GM18502 (cell line): ENCODE measurements at regions not wholly inside any gene's neighbourhood (a gene's known extent, or its start where the extent isn't known, plus 50 kb on each side); places are given as distances from the start of the nearest gene placed in this dataset.

Experiments used
- ATAC-seq: cut with Tn5 transposase; IDR thresholded peaks from one replicate; pipeline ENCODE4 v1.9.1; 2021; ENCODE audit warnings: mild to moderate bottlenecking; ENCODE audit not compliant: unreplicated experiment, poor library complexity

DNA sequence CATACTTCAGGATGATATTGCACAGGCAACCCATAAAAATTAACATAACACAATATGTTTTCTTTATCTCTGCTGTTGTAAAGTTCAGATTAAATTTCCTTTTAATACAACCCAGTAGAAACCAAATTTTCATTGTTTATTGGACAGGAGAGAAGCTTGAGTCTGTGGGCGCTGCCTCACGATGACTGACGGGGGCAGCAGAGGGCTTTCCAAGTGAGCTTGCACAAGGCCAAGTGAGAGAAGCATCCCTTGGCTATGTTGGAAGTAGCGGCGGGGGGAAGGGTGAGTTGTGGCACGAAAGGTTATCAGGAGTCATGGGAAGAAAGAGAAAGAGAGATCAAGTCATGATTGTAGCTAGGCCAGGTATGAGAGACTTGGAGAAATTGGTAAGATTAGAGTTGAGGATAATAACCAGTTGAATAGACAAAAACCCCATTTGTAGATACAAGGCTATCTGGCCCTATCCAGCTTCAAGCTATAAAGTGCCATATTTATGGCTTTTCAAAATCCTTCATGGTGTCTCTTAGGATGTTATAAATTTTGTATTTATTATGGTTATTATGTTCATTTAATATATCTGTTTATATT lies 413.7 kb upstream of the FAM98A start:
- peak; percentile 92 for ATAC-seq

DNA sequence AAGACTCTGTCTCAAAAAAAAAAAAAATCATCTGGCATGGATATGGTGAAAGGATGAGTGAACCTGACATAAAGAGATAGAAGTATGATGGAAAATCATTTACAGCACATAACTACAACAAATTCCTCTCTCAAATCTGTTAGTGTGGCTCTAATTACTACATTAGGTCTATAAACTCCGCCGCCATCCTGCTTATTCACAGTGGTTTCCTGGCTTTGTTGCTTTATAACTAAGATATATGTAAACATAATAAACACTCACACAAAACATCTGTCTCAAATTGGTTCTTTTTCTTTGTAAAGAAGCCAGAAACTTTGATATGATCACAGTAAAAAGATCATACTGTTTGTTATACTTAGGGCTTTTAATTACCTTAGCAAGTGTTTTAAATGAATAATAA lies 412.6 kb upstream of the FAM98A start:
- no peak for ATAC-seq

GRCh38 chr2:34005901-34006300 lies 406.8 kb upstream of the FAM98A start:
- no peak for ATAC-seq

DNA sequence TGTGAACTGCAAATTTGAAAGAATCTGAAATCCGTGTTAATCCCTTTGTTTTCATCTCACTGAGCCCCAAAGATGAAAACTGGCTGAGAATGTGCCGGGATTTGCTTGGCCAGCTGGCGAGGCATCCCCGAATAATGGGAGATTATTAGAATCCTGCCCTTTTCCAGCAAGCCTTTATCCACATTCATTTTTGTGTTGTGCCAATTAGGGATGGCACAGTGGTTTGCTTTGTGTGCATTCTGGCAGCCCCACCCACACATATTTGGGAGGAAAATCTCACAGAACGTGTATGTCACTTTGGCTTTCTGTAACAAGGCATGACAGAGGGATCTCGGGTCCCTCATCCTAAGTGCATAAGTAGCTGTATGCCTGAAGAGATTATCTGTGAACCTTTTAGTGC lies 405.8 kb upstream of the FAM98A start:
- no peak for ATAC-seq

- ATAC-seq, result no peak
Observed at GRCh38 chr2:34003795-34004194, 404.7 kb upstream of the FAM98A start.

GRCh38 chr2:34001557-34001956 lies 402.5 kb upstream of the FAM98A start:
- ATAC-seq, result no peak

GRCh38 chr2:33984131-33984530 lies 385.0 kb upstream of the FAM98A start:
- ATAC-seq, result no peak

DNA sequence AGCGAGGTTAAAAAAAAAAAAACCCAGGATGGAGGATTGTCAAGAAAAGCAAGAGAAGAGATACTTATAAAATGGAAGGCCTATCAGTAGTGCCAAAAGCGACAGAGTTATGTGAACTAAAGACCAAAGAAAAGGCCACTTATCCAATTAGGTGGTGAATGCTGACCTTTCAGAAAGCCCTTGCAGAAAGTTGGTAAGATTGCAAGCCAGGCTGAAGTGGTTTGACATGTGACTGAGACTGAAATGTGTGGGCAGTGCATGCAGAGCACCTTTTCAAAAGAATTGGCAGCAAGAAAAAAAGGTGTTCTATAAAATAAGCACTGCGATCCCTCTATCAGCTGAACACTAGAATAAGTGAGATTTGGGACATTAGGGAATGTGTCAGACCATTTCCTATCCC lies 379.4 kb upstream of the FAM98A start:
- no peak for ATAC-seq

- ATAC-seq, result no peak
Observed at GRCh38 chr2:33975498-33975897, 376.4 kb upstream of the FAM98A start.

DNA sequence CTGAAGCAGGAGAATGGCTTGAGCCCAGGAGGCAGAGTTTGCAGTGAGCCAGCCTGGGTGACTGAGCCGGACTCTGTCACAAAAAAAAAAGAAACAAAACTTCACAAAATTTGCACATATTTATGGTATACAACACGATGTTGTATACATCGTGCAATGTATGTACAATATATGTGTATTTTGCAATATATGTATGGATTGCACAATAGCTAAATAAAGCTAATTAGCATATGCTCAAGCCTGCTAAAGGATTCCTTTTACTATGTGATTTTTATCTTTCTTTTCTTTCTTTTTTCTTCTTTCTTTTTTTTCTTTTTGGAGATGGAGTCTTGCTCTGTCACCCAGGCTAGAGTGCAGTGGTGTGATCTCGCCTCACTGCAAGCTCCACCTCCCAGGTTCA lies 368.0 kb upstream of the FAM98A start:
- ATAC-seq, result no peak

DNA sequence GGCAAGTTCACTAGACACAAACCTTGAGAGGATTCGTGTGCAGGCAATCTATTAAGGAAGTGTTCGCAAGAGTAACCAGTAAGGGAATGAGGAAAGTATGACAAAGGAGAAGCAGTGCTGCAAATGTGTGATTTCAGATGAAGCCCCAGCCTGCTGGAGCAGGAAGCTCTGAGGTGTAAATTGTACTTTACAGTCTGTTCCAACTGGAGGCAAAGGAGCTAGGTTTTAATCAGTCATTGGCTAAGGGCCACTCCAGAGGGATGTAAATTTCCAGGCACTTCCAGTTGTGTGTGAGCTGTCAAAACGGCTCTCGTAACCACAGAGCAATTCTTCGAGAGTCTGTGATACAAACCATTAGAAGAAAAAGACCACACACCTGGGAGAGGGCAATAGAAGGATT lies 359.5 kb upstream of the FAM98A start:
- no peak for ATAC-seq

DNA sequence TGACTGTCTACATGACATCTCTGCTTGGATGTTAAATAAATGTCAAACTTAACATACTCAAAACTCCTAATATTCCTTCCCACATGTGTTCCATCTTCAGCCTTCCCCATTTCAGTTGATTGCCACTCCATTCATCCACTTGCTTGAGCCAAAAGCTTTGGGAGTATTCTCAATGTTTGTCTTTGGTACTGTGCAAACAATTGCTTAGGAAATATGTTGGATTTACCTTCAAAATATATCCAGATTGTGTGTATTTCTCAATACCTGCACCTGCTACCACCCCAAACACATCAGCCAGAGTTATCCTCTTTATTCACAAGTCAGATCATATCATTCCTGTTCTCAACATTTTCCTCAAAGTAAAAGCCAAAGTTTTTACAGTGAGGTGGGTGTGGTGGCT lies 350.3 kb upstream of the FAM98A start:
- no peak for ATAC-seq

DNA sequence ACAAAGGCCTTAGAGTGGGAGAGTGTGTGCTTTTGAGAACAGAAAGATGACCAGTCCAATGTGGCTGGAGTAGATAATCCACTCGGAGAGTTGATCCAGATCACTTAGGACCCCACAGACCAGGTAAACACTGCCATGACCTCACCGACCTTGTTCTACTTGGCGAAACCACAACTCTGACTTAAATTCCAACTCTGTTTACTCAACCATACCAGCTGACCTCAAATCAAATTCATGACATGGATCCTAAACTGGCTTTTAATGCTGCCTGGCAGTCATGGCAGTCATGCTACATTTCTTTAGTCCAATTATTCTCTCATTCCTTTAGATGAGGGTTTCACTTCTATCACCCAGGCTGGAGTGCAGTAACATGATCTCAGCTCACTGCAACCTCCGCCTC lies 347.1 kb upstream of the FAM98A start:
- no peak for ATAC-seq

GRCh38 chr2:33933203-33933602 lies 334.1 kb upstream of the FAM98A start:
- no peak for ATAC-seq

DNA sequence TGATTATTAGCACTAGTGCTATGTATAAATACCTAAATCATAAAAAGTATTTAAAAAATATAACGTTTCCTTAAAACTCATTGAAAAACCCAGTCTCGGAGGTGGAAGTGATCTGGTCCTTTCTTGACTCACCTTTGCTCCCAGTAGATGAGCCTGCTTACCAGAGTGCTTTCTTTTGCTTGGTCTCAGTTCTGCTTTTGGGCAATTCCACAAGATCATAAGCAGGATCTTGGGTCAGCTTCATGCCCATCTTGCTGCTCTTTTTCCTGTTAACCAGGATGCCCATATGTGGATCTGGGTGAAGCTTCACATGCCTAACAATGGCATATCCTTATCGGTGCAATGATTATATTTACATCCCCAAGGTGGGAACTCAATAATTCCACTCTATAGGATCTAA lies 332.1 kb upstream of the FAM98A start:
- no peak for ATAC-seq

DNA sequence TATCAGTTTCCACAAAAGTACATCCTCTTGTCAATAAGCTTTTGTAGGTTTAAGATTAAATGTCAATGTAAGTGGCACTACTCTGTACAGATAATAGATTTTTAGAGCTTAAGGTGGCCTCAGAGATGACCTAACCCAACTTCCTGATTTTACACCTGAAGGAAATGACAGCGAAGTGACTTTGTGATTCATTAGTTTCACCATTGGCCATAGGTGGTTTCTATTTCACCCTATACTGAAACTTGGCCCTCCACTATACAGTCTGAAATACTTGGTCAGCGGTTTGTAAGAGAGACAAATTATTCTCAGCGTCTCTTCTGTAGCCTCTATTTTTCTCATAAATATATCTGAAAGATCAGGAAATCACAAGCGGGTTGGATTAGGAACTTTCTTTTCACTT lies 330.4 kb upstream of the FAM98A start:
- ATAC-seq, result peak; percentile 95

- ATAC-seq, result no peak
Observed at GRCh38 chr2:33927756-33928155, 328.7 kb upstream of the FAM98A start.

GRCh38 chr2:33925311-33925710 lies 326.2 kb upstream of the FAM98A start:
- ATAC-seq, result no peak

GRCh38 chr2:33924586-33925169 lies 325.6 kb upstream of the FAM98A start:
- ATAC-seq, result no peak

GRCh38 chr2:33917252-33917651 lies 318.2 kb upstream of the FAM98A start:
- no peak for ATAC-seq

DNA sequence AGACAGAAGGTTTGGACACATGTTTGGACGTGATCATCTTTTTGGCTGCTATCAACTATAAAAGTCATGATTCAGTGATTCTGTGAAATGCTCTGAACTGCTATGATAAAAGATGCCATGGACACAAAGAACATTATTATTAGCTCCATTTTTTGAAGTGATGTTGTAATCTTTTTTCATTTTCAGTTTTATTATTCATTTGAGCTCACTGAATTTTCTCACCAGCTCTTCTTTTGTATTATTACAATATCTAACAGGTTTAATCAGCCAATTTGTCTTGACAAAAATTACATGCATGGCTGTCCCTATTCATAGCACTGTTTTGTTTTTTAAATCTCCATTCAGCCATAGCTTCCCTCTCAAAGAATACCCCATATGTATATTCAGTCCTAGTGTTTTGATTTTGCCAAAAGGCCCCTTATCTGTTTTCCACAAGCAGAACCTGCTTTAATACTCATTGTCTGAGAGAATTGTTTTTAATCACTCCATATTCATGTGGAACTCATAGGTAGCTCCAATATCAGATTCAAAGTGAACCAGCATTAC lies 314.0 kb upstream of the FAM98A start:
- no peak for ATAC-seq

DNA sequence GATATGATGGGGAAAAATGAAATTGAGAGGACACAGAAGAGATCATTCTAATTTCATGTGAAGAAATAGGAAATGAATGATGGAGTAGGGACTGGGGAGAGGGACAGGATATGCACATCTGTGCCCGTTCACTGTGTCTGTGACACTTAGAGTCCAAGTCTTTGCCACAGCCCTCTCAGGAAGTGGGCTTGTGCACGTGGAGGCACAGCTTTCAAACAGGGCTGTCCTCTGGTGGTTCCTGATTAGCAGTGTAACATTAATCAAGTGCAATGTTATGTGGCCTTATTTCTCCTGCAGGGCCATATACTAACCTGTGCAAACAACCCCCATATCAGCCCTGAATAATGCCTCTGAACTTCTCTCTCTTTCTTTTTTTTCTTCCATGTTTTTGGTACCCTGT lies 312.2 kb upstream of the FAM98A start:
- ATAC-seq, result no peak
